H9 (cell line): ENCODE measurements at regions not wholly inside any gene's neighbourhood (a gene's known extent, or its start where the extent isn't known, plus 50 kb on each side); places are given as distances from the start of the nearest gene placed in this dataset.

ENCODE experiments used
- DNase-seq: peaks from one replicate; pipeline ENCODE4 v3.0.0-alpha.2; 2017
- H2AFZ ChIP-seq: one replicate; pipeline ENCODE4 v1.6.1; 2013; ENCODE audit warnings: mild to moderate bottlenecking, low read length, control low read depth, moderate library complexity
- H2AK5ac ChIP-seq: 2 replicates; pipeline ENCODE4 v1.6.1; 2013; ENCODE audit warnings: low read length, control low read depth, mixed read lengths; ENCODE audit not compliant: insufficient read length
- H2BK120ac ChIP-seq: one replicate; pipeline ENCODE4 v1.6.1; 2013; ENCODE audit warnings: low read depth, mild to moderate bottlenecking, low read length, control low read depth, inconsistent platforms; ENCODE audit not compliant: poor library complexity, severe bottlenecking
- H2BK12ac ChIP-seq: 2 replicates; pipeline ENCODE4 v1.6.1; 2013; ENCODE audit warnings: low read length, control low read depth, mixed read lengths, low read depth; ENCODE audit not compliant: insufficient read length
- H2BK15ac ChIP-seq: 2 replicates; pipeline ENCODE4 v1.6.1; 2013; ENCODE audit warnings: low read depth, low read length, control low read depth
- H2BK20ac ChIP-seq: one replicate; pipeline ENCODE4 v1.6.1; 2013; ENCODE audit warnings: low read depth, mild to moderate bottlenecking, low read length, control low read depth, inconsistent platforms; ENCODE audit not compliant: poor library complexity, severe bottlenecking
- H2BK5ac ChIP-seq: 2 replicates; pipeline ENCODE4 v1.6.1; 2013; ENCODE audit warnings: low read length, control low read depth, mixed read lengths; ENCODE audit not compliant: insufficient read length
- H3K14ac ChIP-seq: 2 replicates; pipeline ENCODE4 v1.6.1; 2013; ENCODE audit warnings: low read length, control low read depth; ENCODE audit not compliant: insufficient read depth
- H3K18ac ChIP-seq: 2 replicates; pipeline ENCODE4 v1.6.1; 2013; ENCODE audit warnings: low read depth, mild to moderate bottlenecking, mixed read lengths, low read length, control low read depth; ENCODE audit not compliant: insufficient read length
- H3K23ac ChIP-seq: 2 replicates; pipeline ENCODE4 v1.6.1; 2013; ENCODE audit warnings: low read length, control low read depth, mixed read lengths, low read depth; ENCODE audit not compliant: insufficient read length
- H3K23me2 ChIP-seq: 2 replicates; pipeline ENCODE4 v1.6.1; 2013; ENCODE audit warnings: low read depth, mild to moderate bottlenecking, mixed read lengths, low read length, control low read depth; ENCODE audit not compliant: insufficient read length, poor library complexity, severe bottlenecking
- H3K27ac ChIP-seq: 2 replicates; pipeline ENCODE4 v1.5.1; 2013; ENCODE audit warnings: low read length, control low read depth, mixed read lengths, low read depth; ENCODE audit not compliant: insufficient read length
- H3K27me3 ChIP-seq: 2 replicates; pipeline ENCODE4 v1.6.1; 2013; ENCODE audit warnings: low read length, control low read depth, inconsistent platforms; ENCODE audit not compliant: insufficient read depth
- H3K4ac ChIP-seq: 2 replicates; pipeline ENCODE4 v1.6.1; 2013; ENCODE audit warnings: low read depth, mild to moderate bottlenecking, control low read depth, inconsistent platforms, low read length, moderate library complexity
- H3K4me1 ChIP-seq: 2 replicates; pipeline ENCODE4 v1.6.1; 2013; ENCODE audit warnings: low read length, control low read depth, inconsistent platforms; ENCODE audit not compliant: insufficient read depth
- H3K4me2 ChIP-seq: 2 replicates; pipeline ENCODE4 v1.6.1; 2013; ENCODE audit warnings: low read length, control low read depth, mixed read lengths; ENCODE audit not compliant: insufficient read length, insufficient read depth
- H3K56ac ChIP-seq: 2 replicates; pipeline ENCODE4 v1.6.1; 2013; ENCODE audit warnings: low read depth, mild to moderate bottlenecking, mixed read lengths, low read length, control low read depth; ENCODE audit not compliant: insufficient read length
- H3K79me1 ChIP-seq: 2 replicates; pipeline ENCODE4 v1.6.1; 2013; ENCODE audit warnings: low read depth, mild to moderate bottlenecking, moderate library complexity, low read length, control low read depth, inconsistent platforms; ENCODE audit not compliant: insufficient read depth, poor library complexity, severe bottlenecking
- H3K79me2 ChIP-seq: 2 replicates; pipeline ENCODE4 v1.6.1; 2013; ENCODE audit warnings: low read length, control low read depth, inconsistent platforms; ENCODE audit not compliant: insufficient read depth
- H3K9ac ChIP-seq: 2 replicates; pipeline ENCODE4 v1.6.1; 2013; ENCODE audit warnings: low read length, control low read depth, mixed read lengths; ENCODE audit not compliant: insufficient read length; ENCODE audit errors: extremely low read depth
- H3K9me3 ChIP-seq: one replicate; pipeline ENCODE4 v1.6.1; 2013; ENCODE audit warnings: low read depth, low read length, inconsistent platforms; ENCODE audit not compliant: control insufficient read depth
- H3T11ph ChIP-seq: one replicate; pipeline ENCODE4 v1.6.1; 2013; ENCODE audit warnings: mild to moderate bottlenecking, low read length, control low read depth, inconsistent platforms
- H4K20me1 ChIP-seq: one replicate; pipeline ENCODE4 v1.6.1; 2013; ENCODE audit not compliant: control insufficient read depth, insufficient read length, insufficient read depth
- H4K5ac ChIP-seq: 2 replicates; pipeline ENCODE4 v1.6.1; 2013; ENCODE audit warnings: low read depth, mild to moderate bottlenecking, mixed read lengths, low read length, control low read depth; ENCODE audit not compliant: insufficient read length
- H4K8ac ChIP-seq: replicated peaks from 2 replicates; pipeline ENCODE4 v1.6.1; 2013; ENCODE audit warnings: low read length, control low read depth, mixed read lengths, low read depth; ENCODE audit not compliant: insufficient read length
- H4K91ac ChIP-seq: 2 replicates; pipeline ENCODE4 v1.6.1; 2013; ENCODE audit warnings: low read depth, mild to moderate bottlenecking, moderate library complexity, mixed read lengths, low read length, control low read depth; ENCODE audit not compliant: insufficient read length
- H3K27ac Mint-ChIP-seq, 3 experiments: 2 replicates in 2 of 3; 3 replicates in 1 of 3; pipeline ENCODE4 v1.8.0; 2020 to 2021; ENCODE audit warnings: mixed read lengths in 3 of 3, mild to moderate bottlenecking in 1 of 3, moderate library complexity in 1 of 3
- H3K27me3 Mint-ChIP-seq: 2 replicates; pipeline ENCODE4 v1.8.0; 2021; ENCODE audit warnings: low read depth, mild to moderate bottlenecking, moderate library complexity, mixed read lengths
- H3K36me3 Mint-ChIP-seq, 3 experiments: 2 replicates in 2 of 3; 3 replicates in 1 of 3; pipeline ENCODE4 v1.8.0; 2020 to 2021; ENCODE audit warnings: low read depth in 3 of 3, mixed read lengths in 3 of 3; ENCODE audit not compliant: insufficient read depth in 1 of 3
- H3K4me1 Mint-ChIP-seq, 2 experiments: 2 replicates each; pipeline ENCODE4 v1.8.0; 2020; ENCODE audit warnings: mixed read lengths in 2 of 2
- H3K4me3 Mint-ChIP-seq, 2 experiments: 2 replicates in 1 of 2; 3 replicates in 1 of 2; pipeline ENCODE4 v1.8.0; 2020 to 2021; ENCODE audit warnings: mild to moderate bottlenecking in 2 of 2, mixed read lengths in 2 of 2, moderate library complexity in 1 of 2
- H3K9me3 Mint-ChIP-seq, 2 experiments: 2 replicates in 1 of 2; 3 replicates in 1 of 2; pipeline ENCODE4 v1.8.0; 2020; ENCODE audit warnings: mild to moderate bottlenecking in 2 of 2, mixed read lengths in 2 of 2, moderate library complexity in 1 of 2
- CTCF ChIP-seq: fragments of 200-600 bp; sonication (generic); conservative IDR thresholded peaks from 3 replicates; pipeline ENCODE4 v1.8.0; 2021; ENCODE audit warnings: antibody characterized with exemption, mild to moderate bottlenecking
- WGBS: extraction: QIAGEN DNeasy Blood & Tissue Kit; methylation state at CpG from one replicate; pipeline ENCODE4 v1.1.7; 2013; ENCODE audit warnings: missing lambda C conversion rate, low lambda C conversion rate, mixed read lengths; ENCODE audit not compliant: insufficient read length; ENCODE audit errors: extremely low coverage; 5-methylcytosine and 5-hydroxymethylcytosine counted together

GRCh38 chrX:13923289-13923688 lies 106.4 kb upstream of the GPM6B start:
- Histone ChIP-seq H3K27me3 (no peaks in the 10 kb centered on the region; the same call in 1 of the 2 replicates), H4K91ac (no peak overlapping the region), H3K9me3 (peaks cover 7% of the 10 kb centered on the region), H3K79me1 (peaks cover 3% of the 10 kb centered on the region), H3K9ac (no peak overlapping the region), H3K4me1 (no peaks in the 10 kb centered on the region), H2BK120ac (no peak overlapping the region), H2AFZ (no peak overlapping the region), H3K18ac (no peak overlapping the region), H4K5ac (no peak overlapping the region), H3K79me2 (peaks cover 22% of the 10 kb centered on the region; the same call in 1 of the 2 replicates), H4K20me1 (no peaks in the 10 kb centered on the region), H2BK5ac (no peak overlapping the region), H2BK12ac (no peak overlapping the region), H3K27ac (no peak overlapping the region), H2AK5ac (no peak overlapping the region), H3K4ac (no peak overlapping the region), H3K14ac (no peak overlapping the region), H3K56ac (no peak overlapping the region), H3K23me2 (no peaks in the 10 kb centered on the region), H4K8ac (no peak overlapping the region), H3K4me2 (no peak overlapping the region), H3T11ph (no peak overlapping the region), H3K23ac (no peak overlapping the region), H2BK20ac (no peak overlapping the region), H2BK15ac (no peak overlapping the region)
- WGBS, result no CpG with 5 or more reads among the region's 2 CpGs
- DNase-seq, result no peak
- H3K36me3 Mint-ChIP-seq, result peaks cover 17 to 30% (median 18%) of the 10 kb centered on the region in 3 experiments
- H3K4me3 Mint-ChIP-seq, result no peak overlapping the region
- no peak for TF ChIP-seq CTCF
- no peaks in the 10 kb centered on the region for H3K27me3 Mint-ChIP-seq
- H3K27ac Mint-ChIP-seq, result no peak overlapping the region
- H3K9me3 Mint-ChIP-seq, result peaks cover 21 to 43% of the 10 kb centered on the region in 2 experiments
- H3K4me1 Mint-ChIP-seq, result peaks cover 11% of the 10 kb centered on the region in 2 experiments
